HuH-7 (cell line): ENCODE measurements at regions not wholly inside any gene's neighbourhood (a gene's known extent, or its start where the extent isn't known, plus 50 kb on each side); places are given as distances from the start of the nearest gene placed in this dataset.
"Not testable (repeated sequence)": the region's sequence is repeated elsewhere in the genome, so short reads cannot be mapped to it uniquely, and the experiment has no call there.

Experiments
- DNase-seq: peaks from one replicate; pipeline ENCODE4 v3.0.0; 2011; ENCODE audit warnings: low spot score

- DNase-seq = no peak
Measured at GRCh38 chr9:100639854-100640253, 62.0 kb downstream of the CAVIN4 start.

GRCh38 chr9:100640447-100641050, 62.7 kb downstream of the CAVIN4 start:
- DNase-seq = no peak

GRCh38 chr9:100641166-100641565, 63.3 kb downstream of the CAVIN4 start:
- DNase-seq = no peak

GRCh38 chr9:100652850-100653249, 75.0 kb downstream of the CAVIN4 start:
- DNase-seq = no peak

- DNase-seq = no peak
Measured at GRCh38 chr9:100653643-100654334, 75.9 kb downstream of the CAVIN4 start.

- not testable (repeated sequence) for DNase-seq
Measured at GRCh38 chr9:100656851-100657250, 79.0 kb downstream of the CAVIN4 start.

- DNase-seq = no peak
Measured at GRCh38 chr9:100661668-100662067, 83.8 kb downstream of the CAVIN4 start.

GRCh38 chr9:100662122-100662521, 84.2 kb downstream of the CAVIN4 start:
- DNase-seq = peak; percentile 2

GRCh38 chr9:100667448-100667847, 89.6 kb downstream of the CAVIN4 start:
- no peak for DNase-seq

- DNase-seq = no peak
Measured at GRCh38 chr9:100668024-100668423, 90.1 kb downstream of the CAVIN4 start.

GRCh38 chr9:100669968-100670367, 92.1 kb downstream of the CAVIN4 start:
- DNase-seq = no peak

- DNase-seq = no peak
Measured at GRCh38 chr9:100670719-100671118, 92.8 kb downstream of the CAVIN4 start.

GRCh38 chr9:100671898-100672297, 94.0 kb downstream of the CAVIN4 start:
- DNase-seq = no peak

- DNase-seq = no peak
Measured at GRCh38 chr9:100673249-100673648, 95.4 kb downstream of the CAVIN4 start.

- no peak for DNase-seq
Measured at GRCh38 chr9:100674419-100675122, 96.7 kb downstream of the CAVIN4 start.

- no peak for DNase-seq
Measured at GRCh38 chr9:100679834-100680233, 102.0 kb downstream of the CAVIN4 start.

GRCh38 chr9:100686420-100686819, 108.5 kb downstream of the CAVIN4 start:
- DNase-seq = no peak

- DNase-seq = no peak
Measured at GRCh38 chr9:100689635-100690034, 111.8 kb downstream of the CAVIN4 start.

- DNase-seq = peak; percentile 49
Measured at GRCh38 chr9:100690438-100690837, 112.6 kb downstream of the CAVIN4 start.

- DNase-seq = no peak
Measured at GRCh38 chr9:100697339-100697738, 119.5 kb downstream of the CAVIN4 start.

GRCh38 chr9:100698945-100699344, 121.1 kb downstream of the CAVIN4 start:
- no peak for DNase-seq

- DNase-seq = no peak
Measured at GRCh38 chr9:100699668-100700067, 121.8 kb downstream of the CAVIN4 start.

- no peak for DNase-seq
Measured at GRCh38 chr9:100700689-100701318, 122.9 kb downstream of the CAVIN4 start.
